Vagina (tissue), 2 donors: ENCODE measurements at regions not wholly inside any gene's neighbourhood (a gene's known extent, or its start where the extent isn't known, plus 50 kb on each side); places are given as distances from the start of the nearest gene placed in this dataset.

Source experiments
- CTCF ChIP-seq, 3 experiments: fragments of 450-650 bp in 2 of 3; fragments of 200-600 bp in 1 of 3; sonication (generic) in 1 of 3; IDR thresholded peaks; one replicate each; pipeline ENCODE4 v1.5.1; 2017 to 2019; ENCODE audit warnings: antibody characterized with exemption in 3 of 3, mild to moderate bottlenecking in 2 of 3, moderate library complexity in 2 of 3
- POLR2A ChIP-seq, 2 donors: fragments of 450-650 bp; IDR thresholded peaks; one replicate each; pipeline ENCODE4 v1.6.1; 2017; ENCODE audit warnings: antibody characterized with exemption in 2 of 2, mild to moderate bottlenecking in 2 of 2, moderate library complexity in 2 of 2

GRCh38 chr2:226256237-226256636 lies 543.4 kb downstream of the IRS1 start:
- TF ChIP-seq CTCF (IDR thresholded peaks at IDR 0.05) (no peak), POLR2A (IDR thresholded peaks at IDR 0.05) (no peak)
